ENCODE measurements at regions not wholly inside any gene's neighbourhood (a gene's known extent, or its start where the extent isn't known, plus 50 kb on each side); places are given as distances from the start of the nearest gene placed in this dataset.

- TF ChIP-seq, protein P1, sequence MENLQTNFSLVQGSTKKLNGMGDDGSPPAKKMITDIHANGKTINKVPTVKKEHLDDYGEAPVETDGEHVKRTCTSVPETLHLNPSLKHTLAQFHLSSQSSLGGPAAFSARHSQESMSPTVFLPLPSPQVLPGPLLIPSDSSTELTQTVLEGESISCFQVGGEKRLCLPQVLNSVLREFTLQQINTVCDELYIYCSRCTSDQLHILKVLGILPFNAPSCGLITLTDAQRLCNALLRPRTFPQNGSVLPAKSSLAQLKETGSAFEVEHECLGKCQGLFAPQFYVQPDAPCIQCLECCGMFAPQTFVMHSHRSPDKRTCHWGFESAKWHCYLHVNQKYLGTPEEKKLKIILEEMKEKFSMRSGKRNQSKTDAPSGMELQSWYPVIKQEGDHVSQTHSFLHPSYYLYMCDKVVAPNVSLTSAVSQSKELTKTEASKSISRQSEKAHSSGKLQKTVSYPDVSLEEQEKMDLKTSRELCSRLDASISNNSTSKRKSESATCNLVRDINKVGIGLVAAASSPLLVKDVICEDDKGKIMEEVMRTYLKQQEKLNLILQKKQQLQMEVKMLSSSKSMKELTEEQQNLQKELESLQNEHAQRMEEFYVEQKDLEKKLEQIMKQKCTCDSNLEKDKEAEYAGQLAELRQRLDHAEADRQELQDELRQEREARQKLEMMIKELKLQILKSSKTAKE (IDR thresholded peaks at IDR 0.05; ENCODE audit: low read depth, poor library complexity, severe bottlenecking), result no peak
- TF ChIP-seq, protein P2, sequence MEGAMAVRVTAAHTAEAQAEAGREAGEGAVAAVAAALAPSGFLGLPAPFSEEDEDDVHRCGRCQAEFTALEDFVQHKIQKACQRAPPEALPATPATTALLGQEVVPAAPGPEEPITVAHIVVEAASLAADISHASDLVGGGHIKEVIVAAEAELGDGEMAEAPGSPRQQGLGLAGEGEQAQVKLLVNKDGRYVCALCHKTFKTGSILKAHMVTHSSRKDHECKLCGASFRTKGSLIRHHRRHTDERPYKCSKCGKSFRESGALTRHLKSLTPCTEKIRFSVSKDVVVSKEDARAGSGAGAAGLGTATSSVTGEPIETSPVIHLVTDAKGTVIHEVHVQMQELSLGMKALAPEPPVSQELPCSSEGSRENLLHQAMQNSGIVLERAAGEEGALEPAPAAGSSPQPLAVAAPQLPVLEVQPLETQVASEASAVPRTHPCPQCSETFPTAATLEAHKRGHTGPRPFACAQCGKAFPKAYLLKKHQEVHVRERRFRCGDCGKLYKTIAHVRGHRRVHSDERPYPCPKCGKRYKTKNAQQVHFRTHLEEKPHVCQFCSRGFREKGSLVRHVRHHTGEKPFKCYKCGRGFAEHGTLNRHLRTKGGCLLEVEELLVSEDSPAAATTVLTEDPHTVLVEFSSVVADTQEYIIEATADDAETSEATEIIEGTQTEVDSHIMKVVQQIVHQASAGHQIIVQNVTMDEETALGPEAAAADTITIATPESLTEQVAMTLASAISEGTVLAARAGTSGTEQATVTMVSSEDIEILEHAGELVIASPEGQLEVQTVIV (IDR thresholded peaks at IDR 0.05; ENCODE audit: borderline replicate concordance, partially characterized antibody), result no peak
- TF ChIP-seq CBX3 (IDR thresholded peaks at IDR 0.05; ENCODE audit: borderline replicate concordance, low read depth) (no peak), TCF7 (IDR thresholded peaks at IDR 0.05; ENCODE audit: borderline replicate concordance) (no peak)
Measured at GRCh38 chr2:215532844-215533243, 97.0 kb upstream of the FN1 start (continued).

- FAIRE-seq (no peak), DNase-seq (ENCODE audit: low read depth, low spot score) (no peak), ATAC-seq (no peak)
- SMC1A ChIA-PET (ENCODE audit: uncharacterized antibody, unreplicated experiment), result interaction anchor here (1.2 kb wide), 1 partner anchor 24 kb away, joined by 3 read pairs; no protein-coding TSS in a partner anchor
- Histone ChIP-seq H3K27ac (ENCODE audit: control insufficient read depth, insufficient read depth) (no peak overlapping the region), H3K27me3 (replicated peaks in 1 of 2; ENCODE audit: control insufficient read depth in 2 of 2, insufficient read depth in 2 of 2, low read length in 1 of 2) (no peaks in the 10 kb centered on the region), H3K36me3 (ENCODE audit: control insufficient read depth in 2 of 2, insufficient read depth in 2 of 2, low read length in 1 of 2) (no peaks in the 10 kb centered on the region), H3K4me3 (no peak overlapping the region), H3K4me1 (ENCODE audit: control insufficient read depth, insufficient read depth, low read length) (no peaks in the 10 kb centered on the region), H3K79me2 (ENCODE audit: control insufficient read depth, insufficient read depth, low read length) (no peaks in the 10 kb centered on the region), H3K4me2 (ENCODE audit: control insufficient read depth, insufficient read depth) (no peak overlapping the region), H2AFZ (ENCODE audit: control insufficient read depth, low read depth, low read length) (no peak overlapping the region), H3K9me3 (replicated peaks; ENCODE audit: control insufficient read depth, insufficient read depth, low read length) (no peaks in the 10 kb centered on the region; the same call in 2 of the 3 replicates), H4K20me1 (ENCODE audit: control insufficient read depth, insufficient read depth) (no peaks in the 10 kb centered on the region), H3K9ac (ENCODE audit: control insufficient read depth, insufficient read depth, low read length) (no peak overlapping the region)
- RAD21 ChIA-PET (ENCODE audit: unreplicated experiment), result no interaction called here
- TF ChIP-seq POLR2AphosphoS5 (IDR thresholded peaks at IDR 0.05; ENCODE audit: low read length) (no peak), TAF1 (IDR thresholded peaks at IDR 0.05; ENCODE audit: borderline replicate concordance, low read depth, low read length) (no peak), KDM1A (IDR thresholded peaks at IDR 0.05; ENCODE audit: borderline replicate concordance) (no peak), ASH2L (IDR thresholded peaks at IDR 0.05; ENCODE audit: borderline replicate concordance, low read depth) (no peak)
- POLR2A ChIA-PET, result no interaction called here
- WGBS (ENCODE audit: insufficient coverage, insufficient replicate concordance, low lambda C conversion rate, missing lambda C conversion rate), result 55% methylated on average over 5 of the region's 5 CpGs
- in situ Hi-C loops (cut with MboI), result no loop called here
- intact Hi-C loops (cut with micrococcal nuclease; ENCODE audit: unreplicated experiment), result no loop called here
- BruUV-seq (replicated peaks), result no TSS peak
- CTCF ChIA-PET, result no interaction called here
Measured at GRCh38 chr2:215531284-215531683, 95.4 kb upstream of the FN1 start.
